Kidney epithelial cell (primary cell): ENCODE measurements at regions not wholly inside any gene's neighbourhood (a gene's known extent, or its start where the extent isn't known, plus 50 kb on each side); places are given as distances from the start of the nearest gene placed in this dataset.
A peak's percentile ranks its signal among the peaks of the same experiment; 100 is the strongest.
"Not testable (repeated sequence)": the region's sequence is repeated elsewhere in the genome, so short reads cannot be mapped to it uniquely, and the experiment has no call there.

ENCODE experiments used
- DNase-seq: peaks from one replicate; pipeline ENCODE4 v3.0.0-alpha.2; 2010; ENCODE audit warnings: low read depth
- H3K27me3 ChIP-seq: 2 replicates; pipeline ENCODE4 v1.6.0; 2011; ENCODE audit warnings: low read length; ENCODE audit not compliant: control insufficient read depth, insufficient read depth
- H3K36me3 ChIP-seq: 2 replicates; pipeline ENCODE4 v1.5.1; 2011; ENCODE audit warnings: low read length; ENCODE audit not compliant: control insufficient read depth, insufficient read depth
- H3K4me3 ChIP-seq: 2 replicates; pipeline ENCODE4 v1.5.1; 2011; ENCODE audit warnings: low read depth, mild to moderate bottlenecking, control low read depth, low read length
- CTCF ChIP-seq: IDR thresholded peaks from 2 replicates; pipeline ENCODE4 v1.5.1; 2011; ENCODE audit warnings: mild to moderate bottlenecking, moderate library complexity, low read length, control low read depth, inconsistent platforms; ENCODE audit not compliant: insufficient read depth, poor library complexity, severe bottlenecking

DNA sequence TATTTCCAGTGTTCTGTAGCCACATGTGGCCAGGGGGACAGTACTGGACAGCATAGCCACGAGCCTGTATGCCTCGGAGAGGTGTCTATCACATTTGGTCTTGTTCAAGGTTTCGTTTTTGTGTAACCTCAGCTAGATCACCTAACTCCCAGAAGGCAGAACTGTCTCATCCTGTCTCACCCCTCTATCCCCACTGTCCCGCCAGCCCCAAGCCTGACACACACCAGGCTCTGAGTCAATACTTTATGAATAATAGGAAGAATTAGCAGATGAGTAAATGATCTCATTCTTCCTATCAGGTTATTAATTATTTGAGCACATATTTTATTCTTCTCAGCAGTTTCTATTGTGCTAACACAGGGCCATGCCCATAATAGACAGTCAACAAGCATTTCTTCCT is 132.2 kb downstream of the NUFIP1 start:
- Histone ChIP-seq H3K27me3 (no peaks in the 10 kb centered on the region), H3K4me3 (no peak overlapping the region), H3K36me3 (no peaks in the 10 kb centered on the region)
- DNase-seq: no peak
- no peak for TF ChIP-seq CTCF

GRCh38 chr13:44855860-44856259 is 133.4 kb downstream of the NUFIP1 start:
- TF ChIP-seq CTCF: no peak
- no peaks in the 10 kb centered on the region for H3K27me3 ChIP-seq
- no peak for DNase-seq
- H3K36me3 ChIP-seq: no peaks in the 10 kb centered on the region
- H3K4me3 ChIP-seq: no peak overlapping the region

- no peak for TF ChIP-seq CTCF
- no peaks in the 10 kb centered on the region for H3K36me3 ChIP-seq
- no peaks in the 10 kb centered on the region for H3K27me3 ChIP-seq
- no peak for DNase-seq
- H3K4me3 ChIP-seq: no peak overlapping the region
Measured at GRCh38 chr13:44854313-44855060, 134.8 kb downstream of the NUFIP1 start.

- DNase-seq: peak; percentile 71
- H3K27me3 ChIP-seq: no peaks in the 10 kb centered on the region
- TF ChIP-seq CTCF: no peak
- no peak overlapping the region for H3K4me3 ChIP-seq
- H3K36me3 ChIP-seq: no peaks in the 10 kb centered on the region
Measured at GRCh38 chr13:44853641-44854040, 135.6 kb downstream of the NUFIP1 start.

DNA sequence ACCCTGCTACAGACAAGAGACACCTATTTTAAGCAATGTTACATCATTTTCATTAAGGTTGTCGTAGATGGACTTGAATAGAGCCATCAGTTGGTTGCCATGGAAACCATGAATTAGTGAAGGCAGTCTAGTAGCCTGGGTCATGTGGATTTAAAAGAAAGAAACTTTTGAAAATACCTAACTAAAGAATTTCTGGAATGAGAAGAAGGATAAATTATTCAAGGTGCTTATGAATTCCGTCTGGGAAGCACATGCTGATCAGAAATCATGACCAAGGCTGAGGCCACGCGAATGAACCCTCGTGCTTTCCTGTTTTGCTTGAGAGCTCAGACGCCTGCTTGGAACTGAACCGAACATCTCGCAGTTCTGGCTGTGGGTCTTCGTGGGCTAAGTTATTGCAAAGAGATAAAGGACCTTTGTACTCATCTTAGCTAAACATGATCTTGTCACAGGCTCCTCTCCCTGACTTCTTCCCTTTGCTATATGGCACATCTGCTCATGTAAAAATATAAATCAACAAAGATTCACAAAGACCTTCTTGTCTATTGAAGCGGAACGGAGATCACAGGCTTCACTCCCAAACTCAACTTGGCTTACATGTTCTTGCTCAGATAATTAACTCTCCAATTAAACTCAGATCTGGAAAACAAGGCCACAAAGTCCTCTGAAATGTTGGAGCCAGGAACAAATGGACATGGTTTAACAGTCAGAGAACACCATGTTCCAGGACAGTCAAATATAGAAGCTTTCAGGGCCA is 140.2 kb downstream of the NUFIP1 start:
- no peak for TF ChIP-seq CTCF
- Histone ChIP-seq H3K36me3 (no peaks in the 10 kb centered on the region), H3K27me3 (no peaks in the 10 kb centered on the region), H3K4me3 (no peak overlapping the region)
- no peak for DNase-seq

- not testable (repeated sequence) for H3K27me3 ChIP-seq, DNase-seq, H3K4me3 ChIP-seq, H3K36me3 ChIP-seq
Measured at GRCh38 chr13:44845281-44846058, 143.8 kb downstream of the NUFIP1 start.
